Ovary (tissue), 3 donors: ENCODE measurements at regions not wholly inside any gene's neighbourhood (a gene's known extent, or its start where the extent isn't known, plus 50 kb on each side); places are given as distances from the start of the nearest gene placed in this dataset.

Source experiments
- POLR2A ChIP-seq: fragments of 450-650 bp; IDR thresholded peaks from one replicate; pipeline ENCODE4 v1.6.1; 2017; ENCODE audit warnings: antibody characterized with exemption, mild to moderate bottlenecking, moderate library complexity
- TF ChIP-seq, protein P1 (sequence below), 3 donors: fragments of 450-650 bp in 2 of 3; fragments of 200-600 bp in 1 of 3; IDR thresholded peaks; one replicate each; pipeline versions ENCODE4 v1.5.1 to v1.8.0; 2016 to 2022; ENCODE audit warnings: antibody characterized with exemption in 3 of 3, mild to moderate bottlenecking in 1 of 3
- donor health status: DM: no; HTN: no; CAD: no.

DNA sequence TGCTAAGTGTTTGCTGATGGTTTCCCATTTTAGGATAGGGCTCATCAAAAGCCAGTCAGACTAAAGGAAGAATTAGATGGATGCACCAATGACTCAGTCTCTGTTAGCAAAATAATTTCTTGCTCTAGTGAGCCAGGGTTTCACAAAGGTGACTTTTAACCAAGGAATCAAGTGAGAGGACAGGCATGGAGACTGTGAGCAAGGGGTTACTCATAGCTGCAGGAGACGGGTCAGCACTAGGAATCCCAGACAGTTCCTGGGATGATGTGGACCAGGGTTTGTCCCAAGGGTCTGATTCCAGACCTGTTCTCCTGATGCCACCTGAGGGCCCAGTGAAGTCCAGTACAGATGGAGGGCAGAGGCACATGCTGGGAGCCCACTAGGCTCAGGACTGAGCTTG lies 138.1 kb downstream of the NOC3L start:
- TF ChIP-seq, protein P1, sequence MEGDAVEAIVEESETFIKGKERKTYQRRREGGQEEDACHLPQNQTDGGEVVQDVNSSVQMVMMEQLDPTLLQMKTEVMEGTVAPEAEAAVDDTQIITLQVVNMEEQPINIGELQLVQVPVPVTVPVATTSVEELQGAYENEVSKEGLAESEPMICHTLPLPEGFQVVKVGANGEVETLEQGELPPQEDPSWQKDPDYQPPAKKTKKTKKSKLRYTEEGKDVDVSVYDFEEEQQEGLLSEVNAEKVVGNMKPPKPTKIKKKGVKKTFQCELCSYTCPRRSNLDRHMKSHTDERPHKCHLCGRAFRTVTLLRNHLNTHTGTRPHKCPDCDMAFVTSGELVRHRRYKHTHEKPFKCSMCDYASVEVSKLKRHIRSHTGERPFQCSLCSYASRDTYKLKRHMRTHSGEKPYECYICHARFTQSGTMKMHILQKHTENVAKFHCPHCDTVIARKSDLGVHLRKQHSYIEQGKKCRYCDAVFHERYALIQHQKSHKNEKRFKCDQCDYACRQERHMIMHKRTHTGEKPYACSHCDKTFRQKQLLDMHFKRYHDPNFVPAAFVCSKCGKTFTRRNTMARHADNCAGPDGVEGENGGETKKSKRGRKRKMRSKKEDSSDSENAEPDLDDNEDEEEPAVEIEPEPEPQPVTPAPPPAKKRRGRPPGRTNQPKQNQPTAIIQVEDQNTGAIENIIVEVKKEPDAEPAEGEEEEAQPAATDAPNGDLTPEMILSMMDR (IDR thresholded peaks at IDR 0.05) = no peak
- TF ChIP-seq POLR2A = no peak
